HG03571 (cell line): ENCODE measurements at regions not wholly inside any gene's neighbourhood (a gene's known extent, or its start where the extent isn't known, plus 50 kb on each side); places are given as distances from the start of the nearest gene placed in this dataset.
A peak's percentile ranks its signal among the peaks of the same experiment; 100 is the strongest.
"Not testable (repeated sequence)": the region's sequence is repeated elsewhere in the genome, so short reads cannot be mapped to it uniquely, and the experiment has no call there.

Experiments
- ATAC-seq: cut with Tn5 transposase; IDR thresholded peaks from one replicate; pipeline ENCODE4 v1.9.1; 2021; ENCODE audit not compliant: unreplicated experiment

DNA sequence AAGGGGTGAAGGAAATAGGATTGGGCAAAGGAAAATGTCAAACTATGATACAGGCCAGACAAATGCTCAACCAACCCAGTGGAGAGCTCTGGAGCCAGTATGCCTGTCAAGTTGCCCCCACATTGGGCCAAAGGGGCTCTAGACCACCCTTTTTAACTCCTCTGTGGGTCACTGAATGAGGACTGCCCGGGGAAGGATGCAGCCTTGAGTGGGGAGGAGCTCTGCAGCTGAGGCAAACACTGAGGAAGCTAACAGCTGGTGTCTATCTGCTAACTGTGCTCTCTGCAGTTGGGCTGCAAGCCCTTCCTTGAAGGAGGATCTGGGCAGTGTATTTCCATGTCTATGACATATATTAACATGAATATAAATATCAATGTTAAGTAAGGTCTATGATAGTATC, 98.4 kb upstream of the PRSS16 start:
- no peak for ATAC-seq

DNA sequence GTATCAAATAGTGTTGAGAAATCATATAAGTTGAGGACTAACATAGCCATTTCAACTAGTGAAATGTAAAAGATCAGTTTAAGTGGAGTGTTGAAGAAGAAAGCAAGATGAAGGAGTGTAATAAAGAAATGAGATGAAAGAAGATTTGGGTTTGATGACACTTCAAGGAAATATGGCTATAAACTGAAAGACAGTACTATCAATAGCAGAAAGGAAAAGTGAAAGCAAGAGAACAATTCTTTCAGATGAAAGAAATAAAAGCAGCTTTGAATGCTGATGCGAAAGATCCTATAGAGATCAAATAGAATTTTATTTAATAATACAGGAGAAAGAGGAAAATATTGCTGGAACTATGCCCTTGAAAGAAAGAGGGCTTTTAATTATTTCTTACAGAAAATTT, 92.8 kb upstream of the PRSS16 start:
- no peak for ATAC-seq

DNA sequence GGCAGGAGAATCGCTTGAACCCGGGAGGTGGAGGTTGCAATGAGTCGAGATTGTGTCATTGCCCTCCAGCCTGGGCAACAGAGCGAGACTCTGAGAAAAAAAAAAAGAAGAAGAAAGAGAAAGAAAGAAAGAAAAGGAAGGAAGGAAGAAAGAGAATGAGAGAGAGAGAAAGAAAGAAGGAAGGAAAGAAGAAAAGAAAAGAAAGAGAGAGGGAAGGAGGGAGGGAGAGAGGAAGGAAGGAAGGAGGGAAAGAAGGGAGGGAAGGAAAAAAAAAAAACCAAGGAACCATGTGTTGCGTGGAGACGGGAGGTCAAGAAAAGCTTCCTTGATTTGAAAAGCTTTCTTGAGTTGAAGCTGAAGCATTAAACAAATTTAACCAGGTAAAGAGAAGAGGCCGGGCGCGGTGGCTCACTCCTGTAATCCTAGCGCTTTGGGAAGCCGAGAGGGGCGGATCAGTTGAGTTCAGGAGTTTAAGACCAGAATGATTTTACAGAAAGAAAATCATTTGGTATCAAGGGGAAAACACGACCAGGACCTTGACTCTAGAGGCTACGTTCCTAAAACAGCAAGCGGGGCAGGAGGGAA, 90.5 kb upstream of the PRSS16 start:
- no peak for ATAC-seq

DNA sequence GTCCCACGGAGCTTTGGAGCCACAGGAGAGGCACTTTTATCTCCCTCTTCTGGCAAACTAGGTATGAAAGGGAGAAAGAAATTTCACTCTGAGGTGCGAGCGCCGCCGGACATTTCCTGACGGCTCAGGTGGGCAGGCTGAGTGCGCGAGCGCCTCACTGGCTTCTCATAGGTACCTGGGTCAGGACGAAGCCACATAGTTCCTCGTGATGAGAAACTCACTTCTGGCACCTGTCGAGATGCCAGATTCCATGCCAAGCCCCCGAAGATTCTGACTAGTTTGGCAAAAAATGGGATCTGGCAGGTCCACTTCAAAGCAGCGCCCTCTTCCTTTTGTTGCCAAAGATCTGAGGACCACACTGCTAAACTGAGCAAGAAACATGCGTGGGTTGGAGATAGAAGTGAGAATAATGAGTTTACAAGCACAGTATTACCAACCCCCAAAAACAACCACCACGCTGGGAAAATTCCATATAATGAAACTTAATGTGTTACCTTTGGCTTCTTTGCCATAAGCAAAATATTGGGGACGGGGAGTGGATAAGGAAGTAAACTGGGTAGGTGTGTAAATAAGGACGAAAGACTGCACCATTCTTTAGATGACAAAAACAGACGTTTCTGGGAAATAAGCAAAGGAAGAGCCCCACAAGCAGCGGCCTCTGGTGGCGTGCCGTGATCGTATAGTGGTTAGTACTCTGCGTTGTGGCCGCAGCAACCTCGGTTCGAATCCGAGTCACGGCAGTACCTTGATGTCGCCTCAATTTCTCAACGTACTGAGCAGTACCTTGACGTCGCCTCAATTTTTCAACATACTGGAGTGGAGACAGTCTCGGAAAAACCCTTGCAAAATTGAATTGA, 89.8 kb upstream of the PRSS16 start:
- ATAC-seq: peak; percentile 47

DNA sequence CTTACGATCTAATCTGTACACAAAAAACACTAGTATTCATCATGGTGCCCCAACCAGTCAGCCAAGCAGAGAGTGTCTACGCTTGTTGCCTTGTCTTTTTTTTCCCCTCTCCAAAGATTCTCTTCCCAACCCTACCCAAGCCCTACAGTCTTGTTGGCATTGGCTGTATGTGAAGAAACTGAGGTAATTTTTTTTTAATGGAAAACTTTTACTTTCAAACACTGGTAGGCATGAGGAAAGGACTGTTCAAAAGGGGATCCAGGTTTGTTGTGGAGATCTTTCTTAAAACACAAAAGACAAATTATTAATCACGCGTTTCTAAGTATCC, 89.2 kb upstream of the PRSS16 start:
- ATAC-seq: no peak

DNA sequence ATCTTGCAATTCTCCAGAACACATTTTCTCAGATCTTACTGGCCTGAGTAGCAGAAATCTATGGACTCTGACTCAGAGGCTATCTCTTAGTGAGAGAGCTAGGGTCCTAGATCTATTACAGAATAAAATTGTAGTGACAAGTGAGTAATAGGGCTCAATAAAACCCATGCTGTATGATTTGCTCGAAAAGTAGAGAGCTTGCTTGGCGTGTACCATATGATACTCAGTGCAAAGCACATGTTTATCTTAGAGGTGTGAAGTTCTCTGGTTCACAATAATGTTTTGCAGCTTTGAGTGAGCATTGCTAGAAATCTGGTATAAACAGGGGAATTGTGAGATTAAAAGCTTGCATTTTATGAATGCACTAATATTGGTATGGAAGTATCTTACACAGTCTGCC, 87.8 kb upstream of the PRSS16 start:
- ATAC-seq: no peak

DNA sequence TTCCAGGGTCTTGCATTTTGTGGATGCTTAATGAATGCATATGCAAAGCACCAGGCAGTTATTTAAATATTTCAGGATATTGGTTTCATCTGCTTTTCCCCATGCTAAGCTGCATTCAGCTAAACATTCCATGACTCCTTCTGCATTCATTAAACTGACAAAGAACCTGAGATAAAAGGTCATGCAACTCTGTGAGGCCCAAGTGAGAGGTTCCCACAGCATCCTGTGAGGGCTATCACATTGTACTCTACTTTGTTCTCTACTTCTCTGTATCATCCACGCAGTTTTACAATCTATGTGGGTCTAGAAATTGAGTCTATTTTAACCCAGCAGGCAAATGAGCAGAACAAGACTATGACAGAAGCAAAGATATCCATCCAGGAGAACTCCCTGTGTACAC, 86.4 kb upstream of the PRSS16 start:
- no peak for ATAC-seq

GRCh38 chr6:27161603-27161945, 85.9 kb upstream of the PRSS16 start:
- no peak for ATAC-seq

DNA sequence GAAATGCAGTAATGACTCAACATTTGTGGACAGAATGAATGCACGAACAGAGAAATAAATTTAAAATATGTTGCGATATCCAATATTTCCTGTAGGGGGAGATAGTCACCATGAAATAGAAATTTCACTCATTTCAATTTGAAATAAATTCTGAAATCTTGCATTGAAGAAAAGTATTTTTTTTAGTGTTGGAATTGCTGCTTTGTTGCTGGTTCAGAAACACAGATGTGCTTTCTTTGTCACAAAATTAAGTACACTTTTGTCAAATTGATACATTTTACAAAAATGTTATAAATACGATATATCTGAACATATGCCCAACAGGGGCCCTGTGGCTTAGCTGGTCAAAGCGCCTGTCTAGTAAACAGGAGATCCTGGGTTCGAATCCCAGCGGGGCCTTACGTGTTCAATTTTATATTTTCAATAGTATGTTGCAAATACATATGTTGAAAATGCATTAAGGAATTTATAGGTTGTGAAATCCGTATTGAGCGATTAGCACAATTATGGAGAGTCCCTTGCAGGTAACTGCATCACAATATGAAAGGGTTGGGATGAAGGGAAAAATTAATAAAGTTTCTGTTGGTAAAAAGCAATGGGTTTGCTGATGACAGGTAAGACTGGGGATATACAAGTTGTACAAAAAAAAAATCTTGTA, 85.4 kb upstream of the PRSS16 start:
- ATAC-seq: no peak

DNA sequence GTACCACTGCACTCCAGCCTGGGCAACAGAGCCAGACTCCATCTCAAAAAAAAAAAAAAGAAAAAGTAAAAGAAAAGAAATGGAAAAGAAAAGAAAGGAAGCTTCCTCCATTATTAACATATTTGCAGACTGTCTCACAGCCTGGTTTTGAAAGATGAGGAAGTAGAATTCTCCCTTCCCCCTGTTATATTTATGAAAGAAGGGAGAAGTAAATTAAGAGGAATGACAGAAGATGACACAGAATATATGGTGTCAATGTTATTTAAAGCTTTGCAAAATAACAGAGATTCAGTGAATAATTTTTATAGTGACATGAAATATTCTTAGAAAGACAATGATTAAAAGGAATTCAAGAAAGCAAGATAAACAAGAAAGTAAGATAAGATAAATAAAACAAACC, 83.7 kb upstream of the PRSS16 start:
- no peak for ATAC-seq

DNA sequence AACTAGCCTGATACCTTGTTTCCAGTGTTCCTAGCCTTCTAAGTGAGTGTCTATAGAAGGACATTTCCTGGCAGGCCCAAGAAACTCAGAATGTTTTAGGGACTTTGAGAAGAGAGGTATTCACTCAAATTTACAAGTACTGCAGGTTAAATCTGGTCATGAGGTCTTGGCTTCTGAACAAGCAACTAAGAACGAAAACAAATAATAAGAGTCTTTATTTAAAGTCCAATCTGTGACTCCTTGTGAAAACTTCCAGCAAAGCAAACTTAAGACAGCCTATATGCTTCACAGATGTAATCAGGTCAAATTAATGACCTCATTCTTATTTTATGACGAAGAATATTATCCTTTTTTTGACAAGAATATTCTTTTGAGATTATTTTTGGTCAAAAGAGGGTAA, 79.4 kb upstream of the PRSS16 start:
- no peak for ATAC-seq

DNA sequence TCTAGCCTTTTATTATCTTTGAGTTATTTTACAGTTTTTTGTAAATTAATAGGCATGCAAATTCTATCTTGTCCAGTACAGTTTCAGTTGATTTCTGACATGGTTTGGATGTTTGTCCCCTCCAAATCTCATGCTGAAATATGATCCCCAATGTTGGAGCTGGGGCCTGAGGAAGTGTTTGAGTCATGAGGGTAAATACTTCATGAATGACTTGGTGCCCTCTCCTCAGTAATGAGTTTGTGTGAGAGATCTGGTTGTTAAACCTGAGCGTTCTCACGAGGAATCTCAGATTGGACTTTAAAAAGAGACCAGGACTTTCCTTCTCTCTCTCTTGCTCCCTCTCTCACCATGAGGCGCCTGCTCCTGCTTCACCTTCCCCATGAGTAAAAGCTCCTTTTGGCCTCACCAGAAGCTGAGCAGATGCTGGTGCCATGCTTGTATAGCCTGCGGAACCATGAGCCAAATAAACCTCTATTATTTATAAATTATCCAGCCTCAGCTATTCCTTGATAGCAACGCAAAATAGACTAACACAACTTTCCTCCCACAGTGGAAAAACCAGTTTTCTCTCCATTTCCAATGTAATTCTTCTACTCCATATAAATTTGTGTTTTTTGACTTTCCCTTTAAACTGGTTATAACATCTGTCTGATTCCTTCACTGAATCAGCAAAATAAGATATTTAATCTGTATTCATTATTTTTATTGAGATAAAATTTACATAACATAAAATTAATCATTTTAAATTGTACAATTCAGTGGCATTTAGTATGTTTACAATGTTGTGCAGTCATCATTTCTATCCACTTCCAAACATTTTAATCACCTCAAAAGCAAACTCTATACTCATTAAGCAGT, 78.7 kb upstream of the PRSS16 start:
- ATAC-seq: no peak

- not testable (repeated sequence) for ATAC-seq
Observed at GRCh38 chr6:27172524-27173231, 74.8 kb upstream of the PRSS16 start.

- ATAC-seq: not testable (repeated sequence)
Observed at GRCh38 chr6:27173232-27173601, 74.3 kb upstream of the PRSS16 start.

DNA sequence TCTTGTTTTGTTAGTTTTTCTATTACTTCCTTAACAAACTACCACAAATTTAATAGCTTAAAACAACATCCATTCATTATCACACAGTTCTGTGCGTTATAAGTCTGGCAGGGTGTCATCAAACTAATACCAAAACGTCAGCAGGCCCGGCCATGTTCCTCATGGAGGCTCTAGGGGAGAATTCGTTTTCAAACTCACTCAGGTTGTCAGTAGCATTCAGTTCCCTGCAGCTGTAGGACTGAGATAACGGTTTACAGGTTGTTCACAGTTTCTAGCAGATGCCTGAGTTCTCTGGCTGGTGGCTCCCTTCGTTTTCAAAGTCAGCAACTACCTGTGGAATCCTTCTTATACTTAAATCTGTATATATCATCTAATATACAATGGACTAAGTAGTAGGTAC, 72.5 kb upstream of the PRSS16 start:
- ATAC-seq: no peak

GRCh38 chr6:27176096-27176495, 71.4 kb upstream of the PRSS16 start:
- ATAC-seq: no peak

DNA sequence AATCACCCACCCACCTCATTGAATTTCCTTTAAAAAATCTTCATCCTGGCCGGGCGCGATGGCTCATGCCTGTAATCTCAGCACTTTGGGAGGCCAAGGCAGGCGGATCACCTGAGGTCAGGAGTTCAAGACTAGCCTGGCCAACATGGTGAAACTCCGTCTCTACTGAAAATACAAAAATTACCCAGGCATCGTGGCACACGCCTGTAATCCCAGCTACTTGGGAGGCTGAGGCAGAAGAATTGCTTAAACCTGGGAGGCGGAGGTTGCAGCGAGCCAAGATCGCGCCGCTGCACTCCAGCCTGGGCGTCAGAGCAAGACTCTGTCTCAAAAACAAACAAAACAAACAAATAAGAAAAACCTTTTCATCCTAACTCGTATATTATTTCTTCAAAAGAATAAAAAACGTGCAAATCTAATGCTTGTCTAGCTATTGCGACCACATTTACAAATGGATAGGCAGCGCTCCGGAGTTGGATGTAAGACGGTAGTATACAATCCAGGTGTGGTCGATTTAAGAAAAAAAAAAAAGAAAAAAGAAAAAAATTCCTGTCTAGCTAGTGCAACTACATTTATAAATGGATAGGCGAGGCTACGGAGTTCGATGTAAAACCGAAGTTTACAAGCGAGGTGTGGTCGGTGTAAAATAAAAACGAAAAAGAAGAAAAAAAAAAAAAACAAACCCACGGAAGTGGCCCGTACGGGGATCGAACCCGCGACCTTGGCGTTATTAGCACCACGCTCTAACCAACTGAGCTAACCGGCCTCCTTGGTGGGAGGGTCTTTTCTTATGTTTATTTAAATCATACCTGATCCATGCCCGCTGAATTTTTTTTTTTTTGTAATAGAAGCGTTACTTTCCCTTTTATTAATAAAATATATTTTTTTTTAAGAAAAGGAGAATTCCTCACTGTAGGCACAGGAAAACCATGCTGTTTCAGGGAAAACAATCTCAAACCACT, 70.7 kb upstream of the PRSS16 start:
- ATAC-seq: no peak

DNA sequence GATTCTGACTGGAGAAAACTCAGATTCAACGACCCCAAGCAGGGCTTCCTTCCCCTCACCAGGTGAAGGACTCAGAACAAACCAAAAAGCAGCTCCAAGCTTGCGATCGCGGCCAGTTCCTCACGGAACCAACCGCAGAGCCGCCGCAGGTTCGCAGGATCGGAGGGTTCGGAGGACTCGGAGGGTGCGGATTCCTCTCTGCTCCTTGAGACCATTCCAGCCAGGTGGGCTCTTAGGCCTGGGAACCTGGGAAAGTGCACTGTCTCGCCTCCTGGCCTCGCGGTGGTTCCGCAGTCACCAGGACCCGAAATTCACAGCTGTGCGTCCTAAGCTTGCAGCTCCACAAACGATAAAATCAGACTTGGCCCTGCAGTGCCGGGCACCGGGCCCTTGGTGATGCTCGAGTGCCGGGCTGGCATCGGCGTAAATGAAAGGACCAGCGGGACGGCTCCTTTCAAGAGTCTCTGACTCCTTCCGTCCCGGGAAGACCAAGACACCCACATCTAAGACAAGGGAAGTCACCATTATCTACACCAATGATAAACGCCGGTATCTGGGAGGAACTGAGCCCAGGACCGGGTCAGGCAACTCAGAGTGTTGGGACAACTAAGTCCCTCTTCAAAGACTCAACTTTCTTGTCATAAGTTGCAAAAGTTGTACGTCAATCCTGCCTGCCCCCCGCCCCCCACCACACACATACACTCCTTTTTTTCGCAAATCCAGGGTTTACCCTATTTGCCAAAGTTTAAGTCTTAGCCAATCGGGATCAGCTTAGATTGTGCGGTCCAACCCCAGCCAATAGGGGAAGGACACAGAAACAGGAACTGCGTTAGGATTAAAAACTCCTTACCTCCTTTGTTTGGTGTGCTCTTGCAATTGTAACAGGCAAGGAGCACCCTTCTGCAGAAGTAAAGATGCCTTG, 69.8 kb upstream of the PRSS16 start:
- peak; percentile 77 for ATAC-seq

DNA sequence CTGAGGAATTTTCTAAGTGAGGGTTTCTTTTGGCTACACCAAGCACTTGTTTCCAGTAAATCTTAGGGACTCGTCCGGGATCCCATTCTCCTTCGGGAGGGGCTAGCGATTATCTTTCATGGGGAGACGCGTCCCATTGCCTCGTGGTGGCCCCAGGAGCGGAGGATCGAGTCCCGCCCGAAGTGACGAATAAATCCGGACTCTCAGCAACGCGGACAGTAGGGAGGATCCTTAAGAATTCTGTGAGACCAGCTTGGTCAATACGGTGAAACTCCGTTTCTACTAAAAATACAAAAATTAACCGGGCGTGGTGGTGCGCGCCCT, 69.1 kb upstream of the PRSS16 start:
- ATAC-seq: no peak
